Activated CD4-positive, alpha-beta T cell treated with anti-CD3 and anti-CD28 coated beads for 36 hours (primary cell): ENCODE measurements at regions not wholly inside any gene's neighbourhood (a gene's known extent, or its start where the extent isn't known, plus 50 kb on each side); places are given as distances from the start of the nearest gene placed in this dataset.
"Not testable (repeated sequence)": the region's sequence is repeated elsewhere in the genome, so short reads cannot be mapped to it uniquely, and the experiment has no call there.

Experiments
- ATAC-seq: fragments of 200-7000 bp; cut with Tn5 transposase; one replicate; pipeline ENCODE4 v1.10.0; 2021; ENCODE audit warnings: mild to moderate bottlenecking, moderate library complexity
- CTCF ChIA-PET: fragments of 350-600 bp; sonication (Branson Sonifier 250); formaldehyde crosslinking; loops from one replicate; lab custom pipeline; 2021; ENCODE audit warnings: antibody characterized with exemption; lab: Charles Lee
- POLR2A ChIA-PET: fragments of 350-600 bp; sonication (Branson Sonifier 250); formaldehyde crosslinking; loops from one replicate; lab custom pipeline; 2021; ENCODE audit warnings: antibody characterized with exemption, inconsistent platforms; lab: Charles Lee
- DNase-seq: peaks from one replicate; pipeline ENCODE4 v3.0.0-alpha.2; 2020
- H3K27ac Mint-ChIP-seq: one replicate; pipeline ENCODE4 v1.8.0; 2021; ENCODE audit warnings: mixed read lengths
- H3K27me3 Mint-ChIP-seq: one replicate; pipeline ENCODE4 v1.8.0; 2021; ENCODE audit warnings: mixed read lengths
- H3K36me3 Mint-ChIP-seq: one replicate; pipeline ENCODE4 v1.8.0; 2021; ENCODE audit warnings: low read depth, mixed read lengths
- H3K4me1 Mint-ChIP-seq: one replicate; pipeline ENCODE4 v1.8.0; 2021; ENCODE audit warnings: mixed read lengths
- H3K4me3 Mint-ChIP-seq: one replicate; pipeline ENCODE4 v1.8.0; 2021; ENCODE audit warnings: mild to moderate bottlenecking, moderate library complexity, mixed read lengths
- H3K9me3 Mint-ChIP-seq: one replicate; pipeline ENCODE4 v1.8.0; 2021; ENCODE audit warnings: low read depth, mixed read lengths
- intact Hi-C, 2 experiments: fragments of 100-400 bp; cut with DNase I in 1 of 2; cut with micrococcal nuclease in 1 of 2; formaldehyde crosslinking; loops; one replicate each; pipeline versions ENCODE4 v1.14.2 to v1.15.1; 2022 to 2024; cut with DNase I, micrococcal nuclease

DNA sequence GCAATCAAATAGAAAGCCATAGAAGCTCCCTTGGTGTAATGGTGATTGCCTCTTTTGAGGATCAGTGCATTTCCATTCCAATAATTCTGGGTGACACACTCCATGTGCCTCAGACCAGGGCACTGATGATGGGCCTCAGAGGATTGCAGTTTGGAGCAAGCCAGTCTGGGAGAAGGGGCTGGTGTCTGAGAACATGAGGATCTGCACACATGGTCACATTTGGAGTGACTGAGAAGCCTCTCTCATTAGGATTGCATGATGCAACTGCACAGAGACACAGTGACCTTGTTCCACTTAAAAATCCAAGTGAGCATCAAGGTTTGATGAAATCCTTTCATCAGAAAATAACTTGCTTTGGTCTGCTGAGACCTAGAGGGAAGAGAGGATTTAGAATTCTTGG lies 216.4 kb downstream of the ANKRD30B start:
- no peak for DNase-seq
- ChIA-PET CTCF (no interaction called here), POLR2A (no interaction called here)
- no peaks in the 10 kb centered on the region for H3K36me3 Mint-ChIP-seq
- no peaks in the 10 kb centered on the region for H3K9me3 Mint-ChIP-seq
- peaks cover 2% of the 10 kb centered on the region for H3K27me3 Mint-ChIP-seq
- intact Hi-C loops: no loop called here
- no peak for ATAC-seq
- H3K4me1 Mint-ChIP-seq: no peaks in the 10 kb centered on the region
- H3K27ac Mint-ChIP-seq: no peak overlapping the region
- H3K4me3 Mint-ChIP-seq: no peak overlapping the region

GRCh38 chr18:14964976-14965375 lies 217.0 kb downstream of the ANKRD30B start:
- H3K36me3 Mint-ChIP-seq, H3K27ac Mint-ChIP-seq, CTCF ChIA-PET, intact Hi-C loops, POLR2A ChIA-PET, H3K4me1 Mint-ChIP-seq, ATAC-seq, H3K27me3 Mint-ChIP-seq, DNase-seq, H3K9me3 Mint-ChIP-seq, H3K4me3 Mint-ChIP-seq: not testable (repeated sequence)

DNA sequence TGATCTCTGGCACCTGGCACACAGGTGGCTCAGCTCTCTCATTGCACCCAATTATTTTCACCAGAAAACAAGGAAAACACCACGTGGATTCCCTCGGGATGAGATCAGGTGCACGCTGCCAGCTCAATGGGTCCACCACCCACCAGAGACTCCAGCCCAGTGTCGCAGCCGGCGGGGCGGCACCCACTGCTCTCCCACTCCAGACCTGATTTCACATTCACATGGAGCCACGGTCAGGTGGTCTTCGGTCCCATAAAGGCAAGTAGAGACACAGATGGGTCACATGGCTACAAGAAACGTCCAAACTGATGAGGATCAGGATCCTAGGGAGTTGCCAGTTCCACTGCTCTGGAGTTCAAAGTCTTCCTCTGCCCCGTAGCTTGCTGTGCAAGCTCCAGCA lies 217.6 kb downstream of the ANKRD30B start:
- CTCF ChIA-PET: no interaction called here
- no peak overlapping the region for H3K4me3 Mint-ChIP-seq
- intact Hi-C loops: no loop called here
- POLR2A ChIA-PET: no interaction called here
- H3K36me3 Mint-ChIP-seq: no peaks in the 10 kb centered on the region
- ATAC-seq (no peak), DNase-seq (no peak)
- no peaks in the 10 kb centered on the region for H3K9me3 Mint-ChIP-seq
- H3K4me1 Mint-ChIP-seq: no peaks in the 10 kb centered on the region
- no peaks in the 10 kb centered on the region for H3K27me3 Mint-ChIP-seq
- H3K27ac Mint-ChIP-seq: no peak overlapping the region

GRCh38 chr18:14967246-14967645 lies 219.3 kb downstream of the ANKRD30B start:
- ATAC-seq, H3K27ac Mint-ChIP-seq, H3K9me3 Mint-ChIP-seq, intact Hi-C loops, H3K27me3 Mint-ChIP-seq, CTCF ChIA-PET, H3K4me3 Mint-ChIP-seq, POLR2A ChIA-PET, H3K36me3 Mint-ChIP-seq, DNase-seq, H3K4me1 Mint-ChIP-seq: not testable (repeated sequence)

- intact Hi-C loops: no loop called here
- Mint-ChIP-seq H3K9me3 (no peaks in the 10 kb centered on the region), H3K4me1 (no peaks in the 10 kb centered on the region), H3K36me3 (no peaks in the 10 kb centered on the region), H3K4me3 (no peak overlapping the region), H3K27me3 (no peaks in the 10 kb centered on the region), H3K27ac (no peak overlapping the region)
- ATAC-seq (no peak), DNase-seq (no peak)
- ChIA-PET POLR2A (no interaction called here), CTCF (no interaction called here)
Observed at GRCh38 chr18:14969500-14969899, 221.5 kb downstream of the ANKRD30B start.

GRCh38 chr18:14970027-14970426 lies 222.1 kb downstream of the ANKRD30B start:
- Mint-ChIP-seq H3K36me3 (no peaks in the 10 kb centered on the region), H3K27ac (no peak overlapping the region), H3K9me3 (no peaks in the 10 kb centered on the region), H3K27me3 (no peaks in the 10 kb centered on the region), H3K4me3 (no peak overlapping the region), H3K4me1 (no peaks in the 10 kb centered on the region)
- ATAC-seq (no peak), DNase-seq (no peak)
- intact Hi-C loops: no loop called here
- CTCF ChIA-PET: no interaction called here
- POLR2A ChIA-PET: no interaction called here

DNA sequence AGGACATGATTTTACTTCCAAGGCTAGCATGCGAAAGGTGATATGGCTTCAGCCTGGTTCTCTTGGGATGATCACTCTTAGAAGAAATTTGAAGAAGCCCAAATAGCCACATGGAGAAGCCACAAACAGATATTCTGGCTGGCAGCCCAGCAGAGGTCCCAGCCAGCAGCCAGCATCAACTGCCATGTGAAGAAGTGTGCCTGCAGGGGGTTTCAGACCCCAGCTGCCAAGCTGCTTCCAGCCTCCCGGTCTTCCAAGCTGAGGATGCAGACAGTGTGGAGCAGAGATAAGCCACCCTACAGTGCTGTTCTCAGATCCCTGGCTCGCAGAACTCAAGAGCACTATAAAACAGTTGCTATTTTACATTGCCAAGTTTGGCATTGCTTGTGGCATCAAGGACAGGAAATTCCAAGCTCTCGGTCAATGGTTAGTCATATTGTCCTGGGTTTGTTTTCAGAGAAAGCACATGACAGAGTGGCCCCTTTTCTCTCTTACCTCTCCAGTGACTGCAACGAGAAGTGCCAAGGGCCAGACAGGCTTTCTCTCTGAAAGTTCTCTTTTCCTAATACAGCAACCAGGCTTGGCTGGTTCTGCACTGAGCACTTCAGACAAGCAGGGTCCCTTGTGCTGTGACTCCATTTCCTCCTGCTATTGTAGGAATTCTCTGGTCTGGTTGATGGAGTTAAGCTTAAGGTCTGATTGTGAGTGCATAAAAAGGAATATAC lies 223.7 kb downstream of the ANKRD30B start:
- Mint-ChIP-seq H3K4me3 (no peak overlapping the region), H3K27ac (no peak overlapping the region), H3K36me3 (no peaks in the 10 kb centered on the region), H3K27me3 (no peaks in the 10 kb centered on the region), H3K9me3 (no peaks in the 10 kb centered on the region), H3K4me1 (no peaks in the 10 kb centered on the region)
- ChIA-PET CTCF (no interaction called here), POLR2A (no interaction called here)
- ATAC-seq (no peak), DNase-seq (no peak)
- intact Hi-C loops: no loop called here

GRCh38 chr18:14973421-14973820 lies 225.4 kb downstream of the ANKRD30B start:
- H3K36me3 Mint-ChIP-seq, intact Hi-C loops, POLR2A ChIA-PET, H3K4me3 Mint-ChIP-seq, H3K27me3 Mint-ChIP-seq, DNase-seq, H3K9me3 Mint-ChIP-seq, ATAC-seq, CTCF ChIA-PET, H3K4me1 Mint-ChIP-seq, H3K27ac Mint-ChIP-seq: not testable (repeated sequence)

- intact Hi-C loops: no loop called here
- H3K27me3 Mint-ChIP-seq: peaks cover 1% of the 10 kb centered on the region
- no peak for ATAC-seq
- no peaks in the 10 kb centered on the region for H3K36me3 Mint-ChIP-seq
- ChIA-PET CTCF (no interaction called here), POLR2A (no interaction called here)
- H3K4me3 Mint-ChIP-seq: no peak overlapping the region
- H3K9me3 Mint-ChIP-seq: no peaks in the 10 kb centered on the region
- no peak for DNase-seq
- no peaks in the 10 kb centered on the region for H3K4me1 Mint-ChIP-seq
- H3K27ac Mint-ChIP-seq: no peak overlapping the region
Observed at GRCh38 chr18:14974088-14974487, 226.1 kb downstream of the ANKRD30B start.

- no peak overlapping the region for H3K4me3 Mint-ChIP-seq
- H3K27ac Mint-ChIP-seq: no peak overlapping the region
- no peaks in the 10 kb centered on the region for H3K9me3 Mint-ChIP-seq
- H3K36me3 Mint-ChIP-seq: no peaks in the 10 kb centered on the region
- ChIA-PET CTCF (no interaction called here), POLR2A (no interaction called here)
- H3K4me1 Mint-ChIP-seq: no peaks in the 10 kb centered on the region
- no peak for ATAC-seq
- DNase-seq: no peak
- H3K27me3 Mint-ChIP-seq: peaks cover 1% of the 10 kb centered on the region
- intact Hi-C loops: no loop called here
Observed at GRCh38 chr18:14974576-14974975, 226.6 kb downstream of the ANKRD30B start.

- H3K36me3 Mint-ChIP-seq: no peaks in the 10 kb centered on the region
- DNase-seq (no peak), ATAC-seq (no peak)
- ChIA-PET POLR2A (no interaction called here), CTCF (no interaction called here)
- H3K9me3 Mint-ChIP-seq: no peaks in the 10 kb centered on the region
- H3K27ac Mint-ChIP-seq: no peak overlapping the region
- no peaks in the 10 kb centered on the region for H3K4me1 Mint-ChIP-seq
- H3K4me3 Mint-ChIP-seq: no peak overlapping the region
- peaks cover 1% of the 10 kb centered on the region for H3K27me3 Mint-ChIP-seq
- intact Hi-C loops: no loop called here
Observed at GRCh38 chr18:14975431-14975830, 227.5 kb downstream of the ANKRD30B start.

- intact Hi-C loops: no loop called here
- DNase-seq (peak; percentile 24), ATAC-seq (no peak)
- POLR2A ChIA-PET: no interaction called here
- no peaks in the 10 kb centered on the region for H3K36me3 Mint-ChIP-seq
- H3K4me1 Mint-ChIP-seq: no peaks in the 10 kb centered on the region
- H3K27me3 Mint-ChIP-seq: peaks cover 1% of the 10 kb centered on the region
- H3K9me3 Mint-ChIP-seq: no peaks in the 10 kb centered on the region
- no peak overlapping the region for H3K27ac Mint-ChIP-seq
- no peak overlapping the region for H3K4me3 Mint-ChIP-seq
- CTCF ChIA-PET: no interaction called here
Observed at GRCh38 chr18:14976736-14977430, 228.9 kb downstream of the ANKRD30B start.
